GM12875 (cell line): ENCODE measurements at regions not wholly inside any gene's neighbourhood (a gene's known extent, or its start where the extent isn't known, plus 50 kb on each side); places are given as distances from the start of the nearest gene placed in this dataset.
"Not testable (repeated sequence)": the region's sequence is repeated elsewhere in the genome, so short reads cannot be mapped to it uniquely, and the experiment has no call there.

Experiments
- H3K4me3 ChIP-seq: one replicate; pipeline ENCODE4 v1.5.1; 2011; ENCODE audit warnings: low read depth, low read length, control low read depth
- CTCF ChIP-seq: IDR thresholded peaks from 2 replicates; pipeline ENCODE4 v1.5.1; 2011; ENCODE audit warnings: low read depth, mild to moderate bottlenecking, control low read depth, inconsistent platforms, low read length, moderate library complexity, borderline replicate concordance; ENCODE audit not compliant: insufficient read depth

DNA sequence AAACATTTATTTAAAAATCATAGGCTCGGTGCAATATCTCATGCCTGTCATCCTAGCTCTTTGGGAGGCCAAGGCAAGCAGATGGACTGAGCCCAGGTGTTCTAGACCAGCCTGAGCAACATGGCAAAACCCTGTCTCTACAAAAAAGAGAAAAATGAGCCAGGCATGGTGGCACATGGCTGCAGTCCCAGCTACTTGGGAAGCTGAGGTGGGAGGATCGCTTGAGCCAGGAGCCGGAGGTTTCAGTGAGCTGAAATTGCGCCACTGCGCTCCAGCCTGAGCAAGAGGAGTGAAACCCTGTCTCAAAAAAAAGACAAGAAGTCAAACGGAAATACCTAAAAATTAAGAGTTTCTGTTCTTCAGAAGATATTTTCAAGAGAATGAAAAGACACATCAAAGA lies 122.3 kb downstream of the RSL24D1 start:
- TF ChIP-seq CTCF: no peak
- no peak overlapping the region for H3K4me3 ChIP-seq

GRCh38 chr15:55063970-55064369 lies 132.8 kb downstream of the RSL24D1 start:
- H3K4me3 ChIP-seq: not testable (repeated sequence)

DNA sequence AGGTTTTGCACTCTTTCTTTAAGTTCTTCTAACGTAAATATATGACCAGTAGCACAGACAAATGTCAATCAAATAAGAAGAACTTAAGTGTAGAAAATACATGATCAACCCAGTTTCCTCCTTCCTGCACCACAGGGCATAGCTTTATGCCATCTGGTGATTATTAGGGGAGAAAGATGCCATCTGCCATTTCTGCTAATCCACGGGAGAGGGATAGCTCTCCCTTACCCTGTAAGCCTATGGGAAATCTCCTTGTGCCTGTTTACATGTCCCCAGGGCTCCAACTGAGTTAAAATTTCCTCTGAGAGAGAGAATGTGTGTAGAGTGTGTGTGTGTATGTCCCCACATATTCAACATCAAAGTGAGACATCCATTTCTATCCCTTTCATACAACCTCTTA lies 135.9 kb downstream of the RSL24D1 start:
- no peak overlapping the region for H3K4me3 ChIP-seq
- TF ChIP-seq CTCF: no peak

DNA sequence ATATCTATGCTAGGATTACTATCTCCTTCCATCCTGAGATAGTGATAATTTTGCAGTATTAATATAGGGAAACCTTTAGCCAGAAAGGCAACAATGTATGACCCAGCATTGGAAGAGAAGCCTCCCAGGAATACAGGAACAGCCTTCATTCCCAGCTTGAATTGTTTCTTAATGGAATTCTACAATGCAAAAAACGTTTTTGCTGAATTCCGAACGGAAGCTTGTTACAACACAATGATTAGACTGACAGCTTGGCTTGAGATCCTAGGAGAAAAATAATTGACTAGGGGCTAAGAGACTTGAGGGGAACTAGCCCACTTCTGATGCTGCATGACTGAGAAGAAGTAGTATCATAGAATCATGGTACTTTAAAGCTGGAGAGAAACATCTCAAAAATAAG lies 140.2 kb downstream of the RSL24D1 start:
- no peak for TF ChIP-seq CTCF
- no peak overlapping the region for H3K4me3 ChIP-seq

- no peak overlapping the region for H3K4me3 ChIP-seq
- no peak for TF ChIP-seq CTCF
Measured at GRCh38 chr15:55044162-55044561, 152.6 kb downstream of the RSL24D1 start.

DNA sequence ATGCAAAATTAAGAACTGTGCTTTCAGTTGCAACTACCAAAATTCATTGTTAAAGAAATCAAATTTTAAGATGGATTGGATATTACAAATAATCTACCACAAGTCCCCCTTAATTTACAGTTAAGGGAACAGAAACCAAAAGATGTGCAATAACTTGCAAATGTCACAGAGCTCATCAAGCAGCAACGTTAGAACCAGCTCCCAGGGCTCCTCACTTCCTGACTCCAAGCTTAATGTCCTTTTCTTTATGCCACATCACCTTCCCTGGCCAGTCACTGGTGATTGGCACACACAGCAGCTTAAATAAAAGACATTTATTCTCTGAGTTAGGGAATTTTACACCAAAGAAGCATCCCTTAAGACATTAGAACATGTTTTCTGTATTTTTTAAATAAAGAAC lies 159.7 kb downstream of the RSL24D1 start:
- no peak overlapping the region for H3K4me3 ChIP-seq
- TF ChIP-seq CTCF: no peak

GRCh38 chr15:55035749-55036148 lies 161.0 kb downstream of the RSL24D1 start:
- TF ChIP-seq CTCF: no peak
- H3K4me3 ChIP-seq: no peak overlapping the region

DNA sequence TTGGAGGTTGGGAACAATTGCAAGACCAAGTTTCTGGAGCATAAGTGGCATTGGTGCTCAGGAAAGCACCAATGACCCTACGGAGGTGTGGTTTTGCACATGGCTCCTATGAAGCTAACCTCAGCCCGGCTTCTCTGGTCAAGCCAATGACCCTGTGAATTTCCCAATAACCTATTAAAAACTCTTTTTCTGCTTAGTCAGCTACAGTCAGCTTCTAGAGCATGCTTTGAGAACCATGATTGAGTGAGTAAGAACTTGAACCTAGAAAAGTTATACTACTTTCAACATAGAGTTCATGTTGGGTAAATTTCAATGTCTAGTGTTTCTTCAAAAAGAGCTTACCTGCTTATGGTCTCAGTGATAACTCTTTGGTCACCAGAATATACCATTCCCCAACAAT lies 163.2 kb downstream of the RSL24D1 start:
- no peak overlapping the region for H3K4me3 ChIP-seq
- no peak for TF ChIP-seq CTCF
